Stimulated activated naive CD8-positive, alpha-beta T cell treated with anti-CD3 and anti-CD28 coated beads, Interleukin-15, amount 100 ng/mL, for 72 hours (primary cell): ENCODE measurements at regions not wholly inside any gene's neighbourhood (a gene's known extent, or its start where the extent isn't known, plus 50 kb on each side); places are given as distances from the start of the nearest gene placed in this dataset.
A peak's percentile ranks its signal among the peaks of the same experiment; 100 is the strongest.

Experiments used
- ATAC-seq: fragments of 150-1000 bp; cut with Tn5 transposase; 2 replicates; pipeline ENCODE4 v1.10.0; 2021; ENCODE audit warnings: mild to moderate bottlenecking, moderate library complexity
- DNase-seq, 2 donors: peaks; one replicate each; pipeline ENCODE4 v3.0.0; 2021 to 2022
- H3K27ac Mint-ChIP-seq, 2 donors: one replicate each; pipeline ENCODE4 v1.8.0; 2022; ENCODE audit warnings: mild to moderate bottlenecking in 2 of 2, mixed read lengths in 2 of 2, moderate library complexity in 2 of 2
- H3K27me3 Mint-ChIP-seq: one replicate; pipeline ENCODE4 v1.8.0; 2022; ENCODE audit warnings: mixed read lengths
- H3K4me1 Mint-ChIP-seq: one replicate; pipeline ENCODE4 v1.8.0; 2022; ENCODE audit warnings: mild to moderate bottlenecking, mixed read lengths
- H3K4me3 Mint-ChIP-seq, 2 donors: one replicate each; pipeline ENCODE4 v1.8.0; 2022; ENCODE audit warnings: mild to moderate bottlenecking in 2 of 2, mixed read lengths in 2 of 2, moderate library complexity in 1 of 2
- H3K9me3 Mint-ChIP-seq, 2 donors: one replicate each; pipeline ENCODE4 v1.8.0; 2022; ENCODE audit warnings: mixed read lengths in 2 of 2

DNA sequence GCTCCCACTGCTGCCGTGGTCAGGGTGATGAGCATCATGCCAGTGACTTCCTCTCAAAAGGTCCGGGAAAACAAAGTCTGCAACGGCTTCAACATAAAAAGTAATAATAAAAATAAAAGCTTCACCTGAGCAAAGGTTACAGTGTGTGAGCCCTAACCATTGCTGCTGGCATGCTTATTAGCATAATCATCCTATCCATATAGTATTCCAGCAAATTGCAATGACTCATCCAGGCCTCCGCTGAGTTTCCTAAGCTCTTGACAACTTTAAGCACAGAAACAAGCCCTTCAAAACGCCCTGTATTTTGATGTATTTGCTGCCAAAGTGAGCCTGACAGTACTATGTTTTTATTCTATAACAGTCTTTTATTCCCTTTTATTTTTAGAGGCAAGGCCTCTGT is 100.5 kb downstream of the AASDH start:
- H3K4me1 Mint-ChIP-seq, result peaks cover 10% of the 10 kb centered on the region
- no peaks in the 10 kb centered on the region for H3K27me3 Mint-ChIP-seq
- ATAC-seq (no peak), DNase-seq (no peak)
- peak overlapping the region in 1 of 2 donors; percentile 9 for H3K27ac Mint-ChIP-seq
- H3K9me3 Mint-ChIP-seq, result no peaks in the 10 kb centered on the region
- H3K4me3 Mint-ChIP-seq, result no peak overlapping the region

- Mint-ChIP-seq H3K4me3 (no peak overlapping the region), H3K9me3 (peaks cover 0 to 7% of the 10 kb centered on the region in 2 donors), H3K27ac (no peak overlapping the region), H3K4me1 (no peaks in the 10 kb centered on the region), H3K27me3 (no peaks in the 10 kb centered on the region)
- ATAC-seq, result no peak
- no peak for DNase-seq
Observed at GRCh38 chr4:56283375-56283774, 103.9 kb downstream of the AASDH start.

DNA sequence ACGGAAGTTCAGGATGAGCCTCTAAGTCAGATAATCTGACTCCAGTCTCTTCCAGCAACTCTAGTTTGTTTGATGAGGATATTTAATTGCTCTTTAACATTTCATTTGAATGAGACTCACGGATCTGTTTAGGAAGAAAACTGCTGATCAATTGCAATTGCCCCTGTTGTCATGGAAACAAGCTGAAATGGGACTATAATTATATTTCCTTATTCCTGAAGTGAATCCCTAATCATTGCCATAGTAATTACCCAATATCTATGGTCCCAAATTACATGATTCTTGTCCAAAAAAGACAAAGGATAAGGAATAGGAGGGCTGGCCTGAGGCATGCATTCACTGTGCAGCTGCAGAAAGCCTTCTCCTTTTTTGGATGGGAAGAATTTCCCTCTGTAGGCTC is 105.3 kb downstream of the AASDH start:
- H3K4me3 Mint-ChIP-seq, result no peak overlapping the region
- H3K27me3 Mint-ChIP-seq, result peaks cover 2% of the 10 kb centered on the region
- H3K9me3 Mint-ChIP-seq, result peaks cover 0 to 7% of the 10 kb centered on the region in 2 donors
- ATAC-seq (no peak), DNase-seq (no peak)
- H3K27ac Mint-ChIP-seq, result no peak overlapping the region
- no peaks in the 10 kb centered on the region for H3K4me1 Mint-ChIP-seq

GRCh38 chr4:56276547-56276946 is 110.7 kb downstream of the AASDH start:
- peaks cover 31% of the 10 kb centered on the region for H3K27me3 Mint-ChIP-seq
- no peaks in the 10 kb centered on the region for H3K4me1 Mint-ChIP-seq
- peak overlapping the region in 1 of 2 donors; percentile 2 for H3K27ac Mint-ChIP-seq
- no peak for ATAC-seq
- no peak overlapping the region for H3K4me3 Mint-ChIP-seq
- no peak for DNase-seq
- peaks cover 0 to 7% of the 10 kb centered on the region in 2 donors for H3K9me3 Mint-ChIP-seq

- Mint-ChIP-seq H3K27ac (no peak overlapping the region), H3K4me3 (no peak overlapping the region), H3K27me3 (peaks cover 31% of the 10 kb centered on the region), H3K9me3 (no peaks in the 10 kb centered on the region), H3K4me1 (no peaks in the 10 kb centered on the region)
- no peak for DNase-seq
- no peak for ATAC-seq
Observed at GRCh38 chr4:56273391-56273790, 113.9 kb downstream of the AASDH start.

- Mint-ChIP-seq H3K4me3 (no peak overlapping the region), H3K9me3 (no peaks in the 10 kb centered on the region), H3K27ac (no peak overlapping the region), H3K27me3 (peaks cover 31% of the 10 kb centered on the region), H3K4me1 (no peaks in the 10 kb centered on the region)
- ATAC-seq (no peak), DNase-seq (no peak)
Observed at GRCh38 chr4:56272927-56273326, 114.4 kb downstream of the AASDH start.

GRCh38 chr4:56272003-56272402 is 115.3 kb downstream of the AASDH start:
- H3K4me3 Mint-ChIP-seq, result no peak overlapping the region
- H3K27ac Mint-ChIP-seq, result no peak overlapping the region
- no peak for DNase-seq
- no peak for ATAC-seq
- no peaks in the 10 kb centered on the region for H3K4me1 Mint-ChIP-seq
- peaks cover 29% of the 10 kb centered on the region for H3K27me3 Mint-ChIP-seq
- no peaks in the 10 kb centered on the region for H3K9me3 Mint-ChIP-seq

GRCh38 chr4:56271131-56271530 is 116.2 kb downstream of the AASDH start:
- H3K4me1 Mint-ChIP-seq, result no peaks in the 10 kb centered on the region
- ATAC-seq (no peak), DNase-seq (no peak)
- H3K9me3 Mint-ChIP-seq, result no peaks in the 10 kb centered on the region
- H3K27me3 Mint-ChIP-seq, result peaks cover 23% of the 10 kb centered on the region
- no peak overlapping the region for H3K4me3 Mint-ChIP-seq
- no peak overlapping the region for H3K27ac Mint-ChIP-seq

DNA sequence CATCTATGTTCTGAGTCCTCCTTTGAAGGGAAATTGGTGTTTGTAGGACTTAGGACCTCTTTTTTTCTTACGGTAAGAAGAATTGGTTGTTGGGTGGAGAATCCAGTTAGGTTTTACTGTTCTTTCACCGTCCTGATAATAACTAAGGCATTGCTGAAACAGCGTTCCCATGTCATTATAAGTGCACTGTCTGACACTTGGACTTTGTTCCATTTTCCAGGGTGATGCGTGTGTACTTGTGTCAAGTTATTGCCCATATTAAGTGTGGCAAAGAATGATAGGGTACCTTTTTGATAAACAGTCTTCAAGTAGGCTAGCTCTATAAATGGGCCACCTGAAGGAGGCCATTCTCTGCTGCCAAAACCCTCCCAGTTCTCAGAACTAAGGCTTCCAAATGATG is 119.7 kb downstream of the AASDH start:
- peaks cover 31% of the 10 kb centered on the region for H3K27me3 Mint-ChIP-seq
- no peaks in the 10 kb centered on the region for H3K4me1 Mint-ChIP-seq
- ATAC-seq (no peak), DNase-seq (no peak)
- peaks cover 14 to 26% of the 10 kb centered on the region in 2 donors for H3K9me3 Mint-ChIP-seq
- H3K27ac Mint-ChIP-seq, result no peak overlapping the region
- no peak overlapping the region for H3K4me3 Mint-ChIP-seq

GRCh38 chr4:56264873-56265272 is 122.4 kb downstream of the AASDH start:
- Mint-ChIP-seq H3K9me3 (peaks cover 14 to 27% of the 10 kb centered on the region in 2 donors), H3K27me3 (peaks cover 39% of the 10 kb centered on the region), H3K4me1 (peaks cover 20% of the 10 kb centered on the region), H3K27ac (no peak overlapping the region), H3K4me3 (no peak overlapping the region)
- ATAC-seq, result no peak
- no peak for DNase-seq

GRCh38 chr4:56261027-56261426 is 126.3 kb downstream of the AASDH start:
- Mint-ChIP-seq H3K27ac (peak overlapping the region in 1 of 2 donors; percentile 27), H3K4me3 (no peak overlapping the region), H3K27me3 (peaks cover 62% of the 10 kb centered on the region), H3K4me1 (peaks cover 35% of the 10 kb centered on the region), H3K9me3 (peaks cover 14 to 33% of the 10 kb centered on the region in 2 donors)
- DNase-seq (peak; percentile 61 to 72), ATAC-seq (peak; percentile 96)

- ATAC-seq, result no peak
- no peak overlapping the region for H3K4me3 Mint-ChIP-seq
- no peak overlapping the region for H3K27ac Mint-ChIP-seq
- peaks cover 14 to 35% of the 10 kb centered on the region in 2 donors for H3K9me3 Mint-ChIP-seq
- H3K27me3 Mint-ChIP-seq, result peaks cover 65% of the 10 kb centered on the region
- DNase-seq, result no peak
- H3K4me1 Mint-ChIP-seq, result peaks cover 35% of the 10 kb centered on the region
Observed at GRCh38 chr4:56260320-56260719, 127.0 kb downstream of the AASDH start.

DNA sequence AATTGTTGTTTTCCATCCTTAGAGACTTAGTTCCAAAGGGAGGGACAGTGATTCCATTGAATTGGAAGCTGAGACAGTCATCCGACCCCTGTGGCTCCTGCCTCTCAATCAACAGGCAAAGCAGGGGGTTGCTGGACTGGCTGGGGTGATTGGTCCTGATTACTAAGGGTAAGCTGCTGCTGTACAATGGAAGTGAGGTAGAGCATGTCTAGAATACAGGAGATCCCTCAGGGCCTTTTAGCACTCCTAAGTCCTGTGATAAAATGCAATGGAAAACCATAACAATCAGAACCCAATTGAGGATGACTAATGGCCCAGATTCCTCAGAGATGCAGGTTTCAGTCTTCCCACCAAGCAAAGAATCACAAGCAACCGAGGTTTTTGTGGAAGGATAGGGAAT is 127.6 kb downstream of the AASDH start:
- ATAC-seq (no peak), DNase-seq (no peak)
- Mint-ChIP-seq H3K9me3 (peaks cover 10 to 29% of the 10 kb centered on the region in 2 donors), H3K4me3 (no peak overlapping the region), H3K4me1 (peaks cover 35% of the 10 kb centered on the region), H3K27ac (no peak overlapping the region), H3K27me3 (peaks cover 58% of the 10 kb centered on the region)

- H3K9me3 Mint-ChIP-seq, result peaks cover 0 to 8% of the 10 kb centered on the region in 2 donors
- no peak for ATAC-seq
- no peak overlapping the region for H3K27ac Mint-ChIP-seq
- peaks cover 44% of the 10 kb centered on the region for H3K27me3 Mint-ChIP-seq
- DNase-seq, result no peak
- H3K4me3 Mint-ChIP-seq, result no peak overlapping the region
- H3K4me1 Mint-ChIP-seq, result peaks cover 24% of the 10 kb centered on the region
Observed at GRCh38 chr4:56255820-56256219, 131.5 kb downstream of the AASDH start.

DNA sequence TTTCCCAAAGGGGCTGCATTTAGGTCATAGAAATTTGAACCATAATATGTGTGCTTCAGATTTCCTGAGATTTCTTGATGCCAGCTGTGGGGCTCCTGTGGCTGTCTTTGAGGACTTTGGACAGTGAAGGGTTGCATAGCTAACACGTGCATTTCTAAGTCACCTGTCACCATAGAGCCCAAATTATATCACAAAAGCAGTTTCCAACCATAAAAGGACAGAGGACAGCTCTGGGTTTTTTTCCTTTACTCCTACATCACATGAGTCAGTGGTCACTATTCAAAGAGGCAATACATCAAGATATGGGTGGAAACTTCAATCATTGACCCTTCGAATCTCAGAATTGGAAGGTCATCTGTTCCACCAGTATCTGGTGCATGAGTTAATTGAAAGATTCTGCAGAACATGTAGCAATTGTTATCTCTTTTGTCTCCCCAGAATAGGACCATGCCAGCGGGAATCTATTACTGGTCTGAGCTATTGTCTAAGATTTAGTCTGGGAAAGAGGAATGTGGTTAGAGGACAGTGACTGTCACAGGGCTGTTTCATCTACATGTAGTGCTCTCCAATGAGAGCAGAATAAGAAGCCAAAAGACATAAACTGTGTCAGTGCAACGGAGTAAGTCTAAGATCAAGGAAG is 133.5 kb downstream of the AASDH start:
- Mint-ChIP-seq H3K27ac (no peak overlapping the region), H3K4me1 (peaks cover 4% of the 10 kb centered on the region), H3K9me3 (peaks cover 0 to 8% of the 10 kb centered on the region in 2 donors), H3K4me3 (no peak overlapping the region), H3K27me3 (peaks cover 24% of the 10 kb centered on the region)
- DNase-seq (no peak), ATAC-seq (no peak)

- no peaks in the 10 kb centered on the region for H3K4me1 Mint-ChIP-seq
- ATAC-seq, result no peak
- H3K9me3 Mint-ChIP-seq, result peaks cover 0 to 8% of the 10 kb centered on the region in 2 donors
- H3K4me3 Mint-ChIP-seq, result no peak overlapping the region
- peaks cover 22% of the 10 kb centered on the region for H3K27me3 Mint-ChIP-seq
- no peak overlapping the region for H3K27ac Mint-ChIP-seq
- no peak for DNase-seq
Observed at GRCh38 chr4:56252561-56253152, 134.6 kb downstream of the AASDH start.

- Mint-ChIP-seq H3K4me3 (no peak overlapping the region), H3K27me3 (peaks cover 27% of the 10 kb centered on the region), H3K9me3 (peaks cover 0 to 7% of the 10 kb centered on the region in 2 donors), H3K4me1 (no peaks in the 10 kb centered on the region), H3K27ac (no peak overlapping the region)
- ATAC-seq, result no peak
- DNase-seq, result no peak
Observed at GRCh38 chr4:56251556-56251955, 135.7 kb downstream of the AASDH start.
